K562 (cell line): ENCODE measurements at regions not wholly inside any gene's neighbourhood (a gene's known extent, or its start where the extent isn't known, plus 50 kb on each side); places are given as distances from the start of the nearest gene placed in this dataset.

Experiments used
- ATAC-seq: fragments of 200-7000 bp; cut with Tn5 transposase; 3 replicates; pipeline ENCODE4 v1.9.1; 2020; ENCODE audit warnings: moderate library complexity
- BruUV-seq: library from RNA; stranded (reverse); fragments of 400-500 nt; replicated peaks from 2 replicates; lab custom pipeline; 2021; lab: Mats Ljungman, UMichigan
- CTCF ChIA-PET: fragments of 300-600 bp; formaldehyde crosslinking; extraction: SDS; loops from one replicate; lab custom pipeline; 2021; ENCODE audit warnings: low intra/inter-chr PET ratio; lab: Yijun Ruan, JAX
- POLR2A ChIA-PET: fragments of 300-600, 350-650 bp; sonication (Branson Sonifier 250); formaldehyde crosslinking; extraction: SDS; loops from one replicate; lab custom pipeline; 2021; ENCODE audit warnings: antibody characterized with exemption, inconsistent platforms; lab: Yijun Ruan, JAX
- DNase-seq, 4 experiments: peaks; one replicate each; pipeline versions ENCODE4 v3.0.0 to v3.0.0-alpha.2; 2011 to 2018; ENCODE audit warnings: low spot score in 3 of 4, mixed read lengths in 3 of 4; ENCODE audit errors: extremely low read depth in 1 of 4
- FAIRE-seq: peaks from 2 replicates; lab custom pipeline; 2011; peaks lifted over from hg19 to GRCh38; lab: Jason Lieb, UNC
- H2AFZ ChIP-seq: 2 replicates; pipeline ENCODE4 v1.6.0; 2011; ENCODE audit warnings: low read depth, low read length, control low read depth, inconsistent platforms
- H3K27ac ChIP-seq: fragments of 200-600 bp; 3 replicates; pipeline ENCODE4 v1.8.0; 2011; ENCODE audit warnings: low read depth, mild to moderate bottlenecking, control low read depth, inconsistent platforms, low read length, moderate library complexity, mixed read lengths; ENCODE audit errors: extremely low read depth
- H3K27me3 ChIP-seq, 2 experiments: fragments of 300-600 bp in 1 of 2; 2 replicates in 1 of 2; 3 replicates in 1 of 2; pipeline versions ENCODE4 v1.6.0 to v1.8.0; 2011; ENCODE audit warnings: inconsistent platforms in 2 of 2, low read length in 2 of 2, mild to moderate bottlenecking in 1 of 2, mixed read lengths in 1 of 2, moderate library complexity in 1 of 2; ENCODE audit not compliant: control insufficient read depth in 2 of 2, insufficient read depth in 2 of 2
- H3K36me3 ChIP-seq: fragments of 300-600 bp; 3 replicates; pipeline ENCODE4 v1.8.0; 2011; ENCODE audit warnings: mild to moderate bottlenecking, low read length, inconsistent platforms; ENCODE audit not compliant: control insufficient read depth, insufficient read depth
- H3K4me1 ChIP-seq, 2 experiments: fragments of 200-600 bp in 1 of 2; replicated peaks in 1 of 2; 2 replicates in 1 of 2; 3 replicates in 1 of 2; pipeline versions ENCODE4 v1.5.1 to v1.8.0; 2011; ENCODE audit warnings: inconsistent platforms in 2 of 2, low read length in 2 of 2, mild to moderate bottlenecking in 1 of 2, mixed read lengths in 1 of 2, moderate library complexity in 1 of 2; ENCODE audit not compliant: control insufficient read depth in 2 of 2, insufficient read depth in 2 of 2
- H3K4me2 ChIP-seq: 2 replicates; pipeline ENCODE4 v1.6.1; 2011; ENCODE audit warnings: low read length, control low read depth, inconsistent platforms, mixed read lengths; ENCODE audit not compliant: insufficient read depth
- H3K4me3 ChIP-seq: fragments of 200-600 bp; sonication (generic), shearing (Covaris generic); 2 replicates; pipeline ENCODE4 v1.5.1; 2016; ENCODE audit warnings: control low read depth, inconsistent platforms
- H3K79me2 ChIP-seq: fragments of 200-600 bp; 3 replicates; pipeline ENCODE4 v1.8.0; 2011; ENCODE audit warnings: low read length, inconsistent platforms; ENCODE audit not compliant: control insufficient read depth, insufficient read depth
- H3K9ac ChIP-seq, 2 experiments: 2 replicates each; pipeline versions ENCODE4 v1.6.0 to v1.6.1; 2011; ENCODE audit warnings: low read depth in 2 of 2, low read length in 2 of 2, control low read depth in 1 of 2, inconsistent platforms in 1 of 2, mild to moderate bottlenecking in 1 of 2, mixed read lengths in 1 of 2; ENCODE audit not compliant: insufficient read depth in 1 of 2
- H3K9me1 ChIP-seq: one replicate; pipeline ENCODE4 v1.6.0; 2011; ENCODE audit warnings: inconsistent platforms, mild to moderate bottlenecking, low read length, moderate library complexity; ENCODE audit not compliant: control insufficient read depth, insufficient read depth
- H3K9me3 ChIP-seq: replicated peaks from 2 replicates; pipeline ENCODE4 v1.5.1; 2011; ENCODE audit warnings: low read depth, low read length, inconsistent platforms; ENCODE audit not compliant: control insufficient read depth, insufficient read depth
- H4K20me1 ChIP-seq: replicated peaks from 2 replicates; pipeline ENCODE4 v1.6.1; 2011; ENCODE audit warnings: low read length, inconsistent platforms, mixed read lengths; ENCODE audit not compliant: control insufficient read depth, insufficient read depth
- ETS2 ChIP-seq: IDR thresholded peaks from 2 replicates; pipeline ENCODE4 v1.6.1; 2016; ENCODE audit warnings: borderline replicate concordance, missing genetic modification characterization, mild to moderate bottlenecking, moderate library complexity, missing compliant biosample characterization; ENCODE audit not compliant: poor library complexity, severe bottlenecking
- FOXP1 ChIP-seq: sonication (generic); formaldehyde crosslinking; IDR thresholded peaks from 2 replicates; pipeline ENCODE4 v1.8.0; 2022; ENCODE audit warnings: mild to moderate bottlenecking, missing genetic modification reagents
- GABPA ChIP-seq: fragments of 200-800 bp; sonication (Bioruptor generic); conservative IDR thresholded peaks from 2 replicates; pipeline ENCODE4 v1.6.1; 2016; ENCODE audit warnings: low read depth, missing genetic modification characterization, missing compliant biosample characterization
- KDM5B ChIP-seq: fragments of 200-600 bp; sonication (generic); IDR thresholded peaks from 2 replicates; pipeline ENCODE4 v1.6.1; 2012; ENCODE audit warnings: low read depth, mild to moderate bottlenecking, moderate library complexity, low read length, control low read depth, inconsistent platforms; ENCODE audit not compliant: insufficient replicate concordance
- MAFG ChIP-seq: fragments of 450-650 bp; conservative IDR thresholded peaks from 2 replicates; pipeline ENCODE4 v1.6.1; 2016; ENCODE audit warnings: missing genetic modification characterization, missing compliant biosample characterization
- MEIS2 ChIP-seq: fragments of 450-650 bp; IDR thresholded peaks from 2 replicates; pipeline ENCODE4 v1.6.1; 2014; ENCODE audit warnings: mild to moderate bottlenecking; ENCODE audit not compliant: partially characterized antibody
- RBM17 ChIP-seq: fragments of 200-400 bp; formaldehyde crosslinking; IDR thresholded peaks from 2 replicates; pipeline ENCODE4 v1.6.1; 2017; ENCODE audit warnings: low read depth, mild to moderate bottlenecking, low read length, borderline replicate concordance
- TRIM28 ChIP-seq: fragments of 450-650 bp; IDR thresholded peaks from 2 replicates; pipeline ENCODE4 v1.6.1; 2017
- ZNF316 ChIP-seq: fragments of 450-650 bp; IDR thresholded peaks from 2 replicates; pipeline ENCODE4 v1.6.1; 2016
- in situ Hi-C: fragments of 300-500 bp; cut with MboI; formaldehyde crosslinking; loops from 4 replicates; pipeline ENCODE4 v1.15.0; 2018; ENCODE audit warnings: inconsistent platforms, mixed read lengths
- intact Hi-C: fragments of 100-400 bp; cut with micrococcal nuclease; formaldehyde crosslinking; loops from 2 replicates; pipeline ENCODE4 v1.14.2; 2022

DNA sequence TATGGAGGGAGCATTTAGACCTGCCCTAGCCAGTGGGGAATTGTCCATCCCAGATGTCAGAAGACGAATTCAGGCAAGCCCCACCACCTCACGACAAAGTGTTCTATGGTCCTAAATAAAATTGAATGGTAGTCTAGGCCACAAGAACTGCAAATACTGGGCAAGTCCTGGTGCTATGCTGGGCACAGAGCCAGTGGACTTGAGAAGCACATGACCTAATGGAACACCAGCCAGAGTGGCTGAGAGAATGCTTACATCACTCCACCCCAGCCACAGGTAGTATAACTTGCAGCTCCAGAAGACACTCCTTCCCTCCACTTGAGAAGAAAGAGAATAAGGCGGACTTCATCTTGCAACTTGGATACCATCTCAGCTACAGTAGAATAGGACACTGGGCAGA, 567.3 kb upstream of the CXADR start (continued):
- TF ChIP-seq MEIS2, result no peak
- no peak for TF ChIP-seq ETS2 (tag)
- TF ChIP-seq TRIM28, result no peak
- no peak for TF ChIP-seq FOXP1 (CRISPR knock-in tag)
- no peak for TF ChIP-seq GABPA (tag)
- TF ChIP-seq KDM5B, result no peak
- TF ChIP-seq, all 486 proteins: peak for 0

DNA sequence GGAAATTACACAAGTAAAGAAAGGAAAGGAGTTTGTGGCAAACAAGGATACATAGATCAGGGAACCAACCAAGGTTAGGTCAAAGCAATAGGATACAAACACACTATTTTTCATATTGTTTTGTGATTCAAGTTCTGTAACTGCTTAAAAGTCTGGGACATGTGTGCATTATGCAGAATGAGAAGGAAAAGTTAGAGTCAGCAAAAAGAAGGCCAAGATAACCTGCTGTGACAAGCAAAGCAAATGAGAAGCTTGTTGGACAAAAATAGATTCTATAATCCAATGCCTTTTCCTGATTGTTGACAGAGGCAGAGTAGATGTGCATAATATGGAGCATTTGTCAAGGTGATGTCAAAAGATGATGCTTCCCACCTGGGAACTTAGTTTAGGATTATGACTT, 556.0 kb upstream of the CXADR start:
- H3K9me1 ChIP-seq, result no peaks in the 10 kb centered on the region
- no TSS peak for BruUV-seq
- H3K4me3 ChIP-seq, result no peak overlapping the region
- intact Hi-C loops (no loop called here), in situ Hi-C loops (no loop called here)
- ChIA-PET POLR2A (no interaction called here), CTCF (no interaction called here)
- no peaks in the 10 kb centered on the region for H3K79me2 ChIP-seq
- H3K27me3 ChIP-seq, result no peaks in the 10 kb centered on the region
- FAIRE-seq (no peak), ATAC-seq (no peak), DNase-seq (no peak)
- no peak overlapping the region for H3K27ac ChIP-seq
- no peaks in the 10 kb centered on the region for H4K20me1 ChIP-seq
- no peak overlapping the region for H3K4me2 ChIP-seq
- H3K9me3 ChIP-seq, result no peaks in the 10 kb centered on the region
- no peaks in the 10 kb centered on the region for H3K36me3 ChIP-seq
- no peak overlapping the region for H2AFZ ChIP-seq
- H3K9ac ChIP-seq, result no peak overlapping the region
- TF ChIP-seq ZNF316 (peak; percentile 27; the same call in 1 of the 2 replicates), MAFG (tag) (0 out of 2 replicates have a peak, but pooled peaks have one; percentile 11), RBM17 (no peak)
- no peaks in the 10 kb centered on the region for H3K4me1 ChIP-seq
